WTC11 (cell line): ENCODE measurements at regions not wholly inside any gene's neighbourhood (a gene's known extent, or its start where the extent isn't known, plus 50 kb on each side); places are given as distances from the start of the nearest gene placed in this dataset.

ENCODE experiments used
- ATAC-seq: fragments of 200-7000 bp; cut with Tn5 transposase; 2 replicates; pipeline ENCODE4 v1.10.0; 2021; ENCODE audit warnings: mild to moderate bottlenecking, moderate library complexity
- CTCF ChIA-PET: fragments of 300-600 bp; sonication (Branson Sonifier 250); formaldehyde crosslinking; loops from one replicate; lab custom pipeline; 2021; ENCODE audit warnings: antibody characterized with exemption; lab: Charles Lee
- POLR2A ChIA-PET: fragments of 350-600 bp; sonication (Branson Sonifier 250); formaldehyde crosslinking; loops from one replicate; lab custom pipeline; 2021; ENCODE audit warnings: antibody characterized with exemption; lab: Charles Lee
- DNase-seq: peaks from one replicate; pipeline ENCODE4 v3.0.0; 2021; ENCODE audit warnings: low spot score
- H3K27ac Mint-ChIP-seq: 2 replicates; pipeline ENCODE4 v1.8.0; 2021; ENCODE audit warnings: mixed read lengths
- H3K27me3 Mint-ChIP-seq: 2 replicates; pipeline ENCODE4 v1.8.0; 2021; ENCODE audit warnings: low read depth, mild to moderate bottlenecking, moderate library complexity, mixed read lengths
- H3K36me3 Mint-ChIP-seq: 2 replicates; pipeline ENCODE4 v1.8.0; 2021; ENCODE audit warnings: mixed read lengths
- H3K4me1 Mint-ChIP-seq: 2 replicates; pipeline ENCODE4 v1.8.0; 2022; ENCODE audit warnings: mixed read lengths
- H3K4me3 Mint-ChIP-seq: 2 replicates; pipeline ENCODE4 v1.8.0; 2021; ENCODE audit warnings: mild to moderate bottlenecking, moderate library complexity, mixed read lengths
- H3K9me3 Mint-ChIP-seq: 2 replicates; pipeline ENCODE4 v1.8.0; 2021; ENCODE audit warnings: mixed read lengths
- ATF1 ChIP-seq: sonication (generic); formaldehyde crosslinking; IDR thresholded peaks from 2 replicates; pipeline ENCODE4 v1.8.1; 2023; ENCODE audit warnings: mild to moderate bottlenecking, moderate library complexity, missing genetic modification reagents
- ATF3 ChIP-seq: sonication (generic); formaldehyde crosslinking; conservative IDR thresholded peaks from 2 replicates; pipeline ENCODE4 v1.8.1; 2022; ENCODE audit warnings: mild to moderate bottlenecking, missing genetic modification reagents
- CREM ChIP-seq: sonication (generic); formaldehyde crosslinking; IDR thresholded peaks from 2 replicates; pipeline ENCODE4 v1.8.1; 2022; ENCODE audit warnings: mild to moderate bottlenecking, missing genetic modification reagents, moderate library complexity
- ELF4 ChIP-seq: sonication (generic); formaldehyde crosslinking; IDR thresholded peaks from 2 replicates; pipeline ENCODE4 v1.8.1; 2022; ENCODE audit warnings: low read depth, mild to moderate bottlenecking, moderate library complexity, missing genetic modification reagents
- ERG ChIP-seq: fragments of 250-450 bp; sonication (Bioruptor Pico); IDR thresholded peaks from 2 replicates; pipeline ENCODE4 v1.8.0; 2021; ENCODE audit warnings: mild to moderate bottlenecking
- ETV6 ChIP-seq: sonication (generic); formaldehyde crosslinking; IDR thresholded peaks from 2 replicates; pipeline ENCODE4 v1.8.1; 2022; ENCODE audit warnings: mild to moderate bottlenecking, missing genetic modification reagents
- JAZF1 ChIP-seq: fragments of 250-450 bp; sonication (Bioruptor Pico); IDR thresholded peaks from 2 replicates; pipeline ENCODE4 v1.9.0; 2021; ENCODE audit warnings: moderate library complexity, mild to moderate bottlenecking, inconsistent platforms
- MAX ChIP-seq: sonication (generic); formaldehyde crosslinking; IDR thresholded peaks from 2 replicates; pipeline ENCODE4 v1.8.0; 2022; ENCODE audit warnings: mild to moderate bottlenecking, missing genetic modification reagents
- NFATC4 ChIP-seq: fragments of 250-450 bp; sonication (Bioruptor Pico); IDR thresholded peaks from 2 replicates; pipeline ENCODE4 v1.9.0; 2021; ENCODE audit warnings: mild to moderate bottlenecking
- NFE2L1 ChIP-seq: sonication (generic); formaldehyde crosslinking; IDR thresholded peaks from 2 replicates; pipeline ENCODE4 v1.8.1; 2023; ENCODE audit warnings: missing genetic modification reagents
- NFYB ChIP-seq: sonication (generic); formaldehyde crosslinking; conservative IDR thresholded peaks from 2 replicates; pipeline ENCODE4 v1.8.0; 2022; ENCODE audit warnings: low read depth, missing genetic modification reagents
- NR1H2 ChIP-seq: sonication (generic); formaldehyde crosslinking; IDR thresholded peaks from 2 replicates; pipeline ENCODE4 v1.9.0; 2021; ENCODE audit warnings: mild to moderate bottlenecking, moderate library complexity, missing genetic modification reagents
- PRRX2 ChIP-seq: fragments of 250-450 bp; sonication (Bioruptor Pico); IDR thresholded peaks from 2 replicates; pipeline ENCODE4 v1.8.0; 2021; ENCODE audit warnings: mild to moderate bottlenecking
- RELA ChIP-seq: sonication (generic); formaldehyde crosslinking; IDR thresholded peaks from 2 replicates; pipeline ENCODE4 v1.8.1; 2022; ENCODE audit warnings: missing genetic modification reagents, mild to moderate bottlenecking, borderline replicate concordance
- SMAD4 ChIP-seq: sonication (generic); formaldehyde crosslinking; IDR thresholded peaks from 2 replicates; pipeline ENCODE4 v1.8.0; 2022; ENCODE audit warnings: mild to moderate bottlenecking, missing genetic modification reagents
- SOX15 ChIP-seq: fragments of 250-450 bp; sonication (Bioruptor Pico); IDR thresholded peaks from 2 replicates; pipeline ENCODE4 v1.9.0; 2021; ENCODE audit warnings: mild to moderate bottlenecking
- TEAD1 ChIP-seq: sonication (generic); formaldehyde crosslinking; IDR thresholded peaks from 2 replicates; pipeline ENCODE4 v1.8.0; 2022; ENCODE audit warnings: mild to moderate bottlenecking, missing genetic modification reagents
- ZMAT4 ChIP-seq: fragments of 250-450 bp; sonication (Bioruptor Pico); IDR thresholded peaks from 2 replicates; pipeline ENCODE4 v1.9.0; 2021; ENCODE audit warnings: mild to moderate bottlenecking
- ZNF138 ChIP-seq: sonication (generic); formaldehyde crosslinking; conservative IDR thresholded peaks from 2 replicates; pipeline ENCODE4 v1.8.1; 2022; ENCODE audit warnings: mild to moderate bottlenecking, moderate library complexity, missing genetic modification reagents
- ZNF232 ChIP-seq: sonication (generic); formaldehyde crosslinking; IDR thresholded peaks from 2 replicates; pipeline ENCODE4 v1.8.0; 2022; ENCODE audit warnings: mild to moderate bottlenecking, missing genetic modification reagents
- ZNF396 ChIP-seq: fragments of 250-450 bp; sonication (Bioruptor Pico); IDR thresholded peaks from 2 replicates; pipeline ENCODE4 v1.8.0; 2021; ENCODE audit warnings: mild to moderate bottlenecking, moderate library complexity, borderline replicate concordance
- ZNF423 ChIP-seq: fragments of 250-450 bp; sonication (Bioruptor Pico); IDR thresholded peaks from 2 replicates; pipeline ENCODE4 v2.1.2; 2022; ENCODE audit warnings: mild to moderate bottlenecking, moderate library complexity
- TF ChIP-seq, protein P1 (sequence below): sonication (generic); formaldehyde crosslinking; IDR thresholded peaks from 2 replicates; pipeline ENCODE4 v1.8.1; 2023; ENCODE audit warnings: mild to moderate bottlenecking, missing genetic modification reagents, moderate library complexity
- TF ChIP-seq, protein P2 (sequence below): sonication (generic); formaldehyde crosslinking; IDR thresholded peaks from 2 replicates; pipeline ENCODE4 v1.8.0; 2023; ENCODE audit warnings: missing genetic modification reagents
- TF ChIP-seq, protein P3 (sequence below): sonication (generic); formaldehyde crosslinking; IDR thresholded peaks from 2 replicates; pipeline ENCODE4 v1.8.0; 2022; ENCODE audit warnings: mild to moderate bottlenecking, missing genetic modification reagents
- TF ChIP-seq, protein P4 (sequence below): fragments of 250-450 bp; sonication (Bioruptor Pico); IDR thresholded peaks from 2 replicates; pipeline ENCODE4 v1.9.0; 2021; ENCODE audit warnings: mild to moderate bottlenecking, borderline replicate concordance

DNA sequence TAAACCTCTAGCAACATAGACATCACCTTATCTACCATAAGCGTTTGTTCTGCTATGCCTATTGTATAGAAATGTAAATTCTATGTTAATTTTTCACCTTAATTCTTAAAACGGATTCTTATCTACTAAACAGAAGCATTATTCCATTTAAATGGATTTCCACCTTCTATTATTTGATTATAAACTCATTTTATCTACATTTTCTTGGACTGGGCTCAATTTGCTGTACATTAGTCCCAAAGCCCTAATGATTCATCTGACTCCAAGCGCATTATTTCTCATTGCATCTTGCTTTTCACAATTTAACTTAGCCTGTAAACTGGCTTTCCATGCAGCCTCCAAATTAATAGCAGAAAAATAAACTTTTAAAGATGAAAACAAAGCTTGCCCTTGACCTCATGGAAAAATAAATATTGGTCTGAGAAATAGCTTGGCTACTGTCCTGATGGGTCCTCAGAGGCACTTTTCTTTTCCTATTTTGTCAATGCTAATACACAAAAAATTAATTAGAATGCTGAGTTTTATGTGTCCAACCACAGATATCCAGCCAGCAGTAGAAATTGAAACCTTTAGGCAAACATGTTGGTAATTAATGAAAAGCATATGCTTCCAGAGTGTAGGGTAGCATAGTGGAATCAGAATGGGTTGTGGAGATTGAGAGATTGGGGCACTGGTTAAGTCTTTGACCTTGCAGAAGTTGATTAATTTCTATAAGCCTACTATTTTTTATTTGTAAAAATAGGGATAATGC lies 81.4 kb upstream of the CFAP20DC start:
- DNase-seq (no peak), ATAC-seq (no peak)
- POLR2A ChIA-PET, result no interaction called here
- no peaks in the 10 kb centered on the region for H3K9me3 Mint-ChIP-seq
- TF ChIP-seq NFATC4, result no peak
- TF ChIP-seq, protein P1, sequence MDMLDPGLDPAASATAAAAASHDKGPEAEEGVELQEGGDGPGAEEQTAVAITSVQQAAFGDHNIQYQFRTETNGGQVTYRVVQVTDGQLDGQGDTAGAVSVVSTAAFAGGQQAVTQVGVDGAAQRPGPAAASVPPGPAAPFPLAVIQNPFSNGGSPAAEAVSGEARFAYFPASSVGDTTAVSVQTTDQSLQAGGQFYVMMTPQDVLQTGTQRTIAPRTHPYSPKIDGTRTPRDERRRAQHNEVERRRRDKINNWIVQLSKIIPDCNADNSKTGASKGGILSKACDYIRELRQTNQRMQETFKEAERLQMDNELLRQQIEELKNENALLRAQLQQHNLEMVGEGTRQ (CRISPR knock-in tag), result no peak
- TF ChIP-seq ZNF232 (CRISPR knock-in tag), result no peak
- TF ChIP-seq NFE2L1 (CRISPR knock-in tag), result no peak
- no peak for TF ChIP-seq ZNF423 (CRISPR knock-in tag)
- TF ChIP-seq JAZF1 (CRISPR knock-in tag), result no peak
- TF ChIP-seq ZNF138, result no peak
- no peak for TF ChIP-seq RELA (CRISPR knock-in tag)
- no peak for TF ChIP-seq ELF4
- TF ChIP-seq NR1H2, result no peak
- TF ChIP-seq SMAD4 (CRISPR knock-in tag), result no peak
- TF ChIP-seq ATF3 (CRISPR knock-in tag), result no peak
- no peak for TF ChIP-seq SOX15 (CRISPR knock-in tag)
- CTCF ChIA-PET, result no interaction called here
- H3K4me1 Mint-ChIP-seq, result peaks cover 46% of the 10 kb centered on the region
- no peaks in the 10 kb centered on the region for H3K27me3 Mint-ChIP-seq
- no peaks in the 10 kb centered on the region; the same call in 1 of the 2 replicates for H3K36me3 Mint-ChIP-seq
- no peak overlapping the region for H3K4me3 Mint-ChIP-seq
- no peak overlapping the region for H3K27ac Mint-ChIP-seq

GRCh38 chr3:59128685-59129084 lies 78.9 kb upstream of the CFAP20DC start:
- ChIA-PET POLR2A (no interaction called here), CTCF (interaction anchor here (0.9 to 1.4 kb wide), 3 partner anchors 10 to 76 kb away, joined by 3 to 4 read pairs (median 3); no protein-coding TSS in a partner anchor)
- H3K36me3 Mint-ChIP-seq, result no peaks in the 10 kb centered on the region; the same call in 1 of the 2 replicates
- H3K27ac Mint-ChIP-seq, result peak overlapping the region; percentile 81
- peak; percentile 54 for DNase-seq
- no peaks in the 10 kb centered on the region; the same call in 1 of the 2 replicates for H3K9me3 Mint-ChIP-seq
- ATAC-seq, result peak; percentile 97
- peaks cover 46% of the 10 kb centered on the region for H3K4me1 Mint-ChIP-seq
- H3K27me3 Mint-ChIP-seq, result no peaks in the 10 kb centered on the region
- peak overlapping the region; percentile 20; the same call in 1 of the 2 replicates for H3K4me3 Mint-ChIP-seq
- TF ChIP-seq ATF1 (CRISPR knock-in tag) (no peak), MAX (CRISPR knock-in tag) (peak; percentile 52; the same call in 1 of the 2 replicates), TEAD1 (peak; percentile 63; the same call in 1 of the 2 replicates), ZNF396 (CRISPR knock-in tag) (0 out of 2 replicates have a peak, but pooled peaks have one; percentile 67), ZNF423 (CRISPR knock-in tag) (peak; percentile 61), ETV6 (peak; percentile 62; the same call in 1 of the 2 replicates), CREM (CRISPR knock-in tag) (peak; percentile 52; the same call in 1 of the 2 replicates), SMAD4 (CRISPR knock-in tag) (no peak), ERG (CRISPR knock-in tag) (peak; percentile 63; the same call in 1 of the 2 replicates), PRRX2 (CRISPR knock-in tag) (peak; percentile 58; the same call in 1 of the 2 replicates), ZMAT4 (CRISPR knock-in tag) (no peak), SOX15 (CRISPR knock-in tag) (no peak), NFYB (CRISPR knock-in tag) (no peak)
- TF ChIP-seq, protein P2, sequence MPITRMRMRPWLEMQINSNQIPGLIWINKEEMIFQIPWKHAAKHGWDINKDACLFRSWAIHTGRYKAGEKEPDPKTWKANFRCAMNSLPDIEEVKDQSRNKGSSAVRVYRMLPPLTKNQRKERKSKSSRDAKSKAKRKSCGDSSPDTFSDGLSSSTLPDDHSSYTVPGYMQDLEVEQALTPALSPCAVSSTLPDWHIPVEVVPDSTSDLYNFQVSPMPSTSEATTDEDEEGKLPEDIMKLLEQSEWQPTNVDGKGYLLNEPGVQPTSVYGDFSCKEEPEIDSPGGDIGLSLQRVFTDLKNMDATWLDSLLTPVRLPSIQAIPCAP (CRISPR knock-in tag), result no peak
- TF ChIP-seq, protein P3, sequence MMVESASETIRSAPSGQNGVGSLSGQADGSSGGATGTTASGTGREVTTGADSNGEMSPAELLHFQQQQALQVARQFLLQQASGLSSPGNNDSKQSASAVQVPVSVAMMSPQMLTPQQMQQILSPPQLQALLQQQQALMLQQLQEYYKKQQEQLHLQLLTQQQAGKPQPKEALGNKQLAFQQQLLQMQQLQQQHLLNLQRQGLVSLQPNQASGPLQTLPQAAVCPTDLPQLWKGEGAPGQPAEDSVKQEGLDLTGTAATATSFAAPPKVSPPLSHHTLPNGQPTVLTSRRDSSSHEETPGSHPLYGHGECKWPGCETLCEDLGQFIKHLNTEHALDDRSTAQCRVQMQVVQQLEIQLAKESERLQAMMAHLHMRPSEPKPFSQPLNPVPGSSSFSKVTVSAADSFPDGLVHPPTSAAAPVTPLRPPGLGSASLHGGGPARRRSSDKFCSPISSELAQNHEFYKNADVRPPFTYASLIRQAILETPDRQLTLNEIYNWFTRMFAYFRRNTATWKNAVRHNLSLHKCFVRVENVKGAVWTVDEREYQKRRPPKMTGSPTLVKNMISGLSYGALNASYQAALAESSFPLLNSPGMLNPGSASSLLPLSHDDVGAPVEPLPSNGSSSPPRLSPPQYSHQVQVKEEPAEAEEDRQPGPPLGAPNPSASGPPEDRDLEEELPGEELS (CRISPR knock-in tag), result peak; percentile 36; the same call in 1 of the 2 replicates
- TF ChIP-seq, protein P4, sequence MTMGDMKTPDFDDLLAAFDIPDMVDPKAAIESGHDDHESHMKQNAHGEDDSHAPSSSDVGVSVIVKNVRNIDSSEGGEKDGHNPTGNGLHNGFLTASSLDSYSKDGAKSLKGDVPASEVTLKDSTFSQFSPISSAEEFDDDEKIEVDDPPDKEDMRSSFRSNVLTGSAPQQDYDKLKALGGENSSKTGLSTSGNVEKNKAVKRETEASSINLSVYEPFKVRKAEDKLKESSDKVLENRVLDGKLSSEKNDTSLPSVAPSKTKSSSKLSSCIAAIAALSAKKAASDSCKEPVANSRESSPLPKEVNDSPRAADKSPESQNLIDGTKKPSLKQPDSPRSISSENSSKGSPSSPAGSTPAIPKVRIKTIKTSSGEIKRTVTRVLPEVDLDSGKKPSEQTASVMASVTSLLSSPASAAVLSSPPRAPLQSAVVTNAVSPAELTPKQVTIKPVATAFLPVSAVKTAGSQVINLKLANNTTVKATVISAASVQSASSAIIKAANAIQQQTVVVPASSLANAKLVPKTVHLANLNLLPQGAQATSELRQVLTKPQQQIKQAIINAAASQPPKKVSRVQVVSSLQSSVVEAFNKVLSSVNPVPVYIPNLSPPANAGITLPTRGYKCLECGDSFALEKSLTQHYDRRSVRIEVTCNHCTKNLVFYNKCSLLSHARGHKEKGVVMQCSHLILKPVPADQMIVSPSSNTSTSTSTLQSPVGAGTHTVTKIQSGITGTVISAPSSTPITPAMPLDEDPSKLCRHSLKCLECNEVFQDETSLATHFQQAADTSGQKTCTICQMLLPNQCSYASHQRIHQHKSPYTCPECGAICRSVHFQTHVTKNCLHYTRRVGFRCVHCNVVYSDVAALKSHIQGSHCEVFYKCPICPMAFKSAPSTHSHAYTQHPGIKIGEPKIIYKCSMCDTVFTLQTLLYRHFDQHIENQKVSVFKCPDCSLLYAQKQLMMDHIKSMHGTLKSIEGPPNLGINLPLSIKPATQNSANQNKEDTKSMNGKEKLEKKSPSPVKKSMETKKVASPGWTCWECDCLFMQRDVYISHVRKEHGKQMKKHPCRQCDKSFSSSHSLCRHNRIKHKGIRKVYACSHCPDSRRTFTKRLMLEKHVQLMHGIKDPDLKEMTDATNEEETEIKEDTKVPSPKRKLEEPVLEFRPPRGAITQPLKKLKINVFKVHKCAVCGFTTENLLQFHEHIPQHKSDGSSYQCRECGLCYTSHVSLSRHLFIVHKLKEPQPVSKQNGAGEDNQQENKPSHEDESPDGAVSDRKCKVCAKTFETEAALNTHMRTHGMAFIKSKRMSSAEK, result peak; percentile 87; the same call in 1 of the 2 replicates
